Brain microvascular endothelial cell (primary cell): ENCODE measurements at regions not wholly inside any gene's neighbourhood (a gene's known extent, or its start where the extent isn't known, plus 50 kb on each side); places are given as distances from the start of the nearest gene placed in this dataset.

Experiments
- DNase-seq: peaks from one replicate; pipeline ENCODE4 v3.0.0-alpha.2; 2020
- H3K27ac ChIP-seq: fragments of 250-450 bp; sonication (Bioruptor Pico); 2 replicates; pipeline ENCODE4 v1.5.1; 2020; ENCODE audit warnings: mild to moderate bottlenecking, moderate library complexity
- H3K27me3 ChIP-seq: fragments of 250-450 bp; sonication (Bioruptor Pico); replicated peaks from 2 replicates; pipeline ENCODE4 v1.5.1; 2020; ENCODE audit warnings: mild to moderate bottlenecking
- H3K36me3 ChIP-seq: fragments of 250-450 bp; sonication (Bioruptor Pico); replicated peaks from 2 replicates; pipeline ENCODE4 v1.5.1; 2020; ENCODE audit warnings: mild to moderate bottlenecking
- H3K4me3 ChIP-seq: 2 replicates; pipeline ENCODE4 v1.5.1; 2011; ENCODE audit warnings: low read depth, mild to moderate bottlenecking, control low read depth, low read length, moderate library complexity
- CTCF ChIP-seq: IDR thresholded peaks from 2 replicates; pipeline ENCODE4 v1.5.1; 2011; ENCODE audit warnings: low read depth, mild to moderate bottlenecking, moderate library complexity, low read length, control low read depth, inconsistent platforms; ENCODE audit errors: missing control alignments
- in situ Hi-C: cut with HindIII; loops from 2 replicates; pipeline ENCODE4 v1.10.0; 2017; ENCODE audit warnings: low sequenced_read_pairs, low pct_ligation_motif_present

GRCh38 chr2:47632754-47633153 is 62.0 kb upstream of the KCNK12 start:
- no peak for DNase-seq
- H3K36me3 ChIP-seq = no peaks in the 10 kb centered on the region

GRCh38 chr2:47631792-47632398 is 61.1 kb upstream of the KCNK12 start:
- in situ Hi-C loops = no loop called here
- peak; percentile 81 for DNase-seq
- Histone ChIP-seq H3K4me3 (no peak overlapping the region), H3K27ac (no peak overlapping the region), H3K36me3 (no peaks in the 10 kb centered on the region), H3K27me3 (no peaks in the 10 kb centered on the region)
- TF ChIP-seq CTCF = no peak

More at GRCh38 chr2:47632754-47633153, 62.0 kb upstream of the KCNK12 start:
- Histone ChIP-seq H3K27ac (no peak overlapping the region), H3K27me3 (no peaks in the 10 kb centered on the region), H3K4me3 (no peak overlapping the region)
- in situ Hi-C loops = no loop called here
- TF ChIP-seq CTCF = no peak

GRCh38 chr2:47631306-47631705 is 60.5 kb upstream of the KCNK12 start:
- H3K27ac ChIP-seq = no peak overlapping the region
- TF ChIP-seq CTCF = no peak

GRCh38 chr2:47629501-47630460 is 59.0 kb upstream of the KCNK12 start:
- in situ Hi-C loops = no loop called here
- H3K36me3 ChIP-seq = no peaks in the 10 kb centered on the region
- H3K27me3 ChIP-seq = no peaks in the 10 kb centered on the region
- no peak for DNase-seq
- H3K4me3 ChIP-seq = no peak overlapping the region
- H3K27ac ChIP-seq = no peak overlapping the region
- TF ChIP-seq CTCF = no peak

More at GRCh38 chr2:47631306-47631705, 60.5 kb upstream of the KCNK12 start:
- no peak for DNase-seq
- Histone ChIP-seq H3K36me3 (no peaks in the 10 kb centered on the region), H3K27me3 (no peaks in the 10 kb centered on the region), H3K4me3 (no peak overlapping the region)
- in situ Hi-C loops = no loop called here

GRCh38 chr2:47628904-47629303 is 58.1 kb upstream of the KCNK12 start:
- in situ Hi-C loops = no loop called here
- Histone ChIP-seq H3K27me3 (no peaks in the 10 kb centered on the region), H3K27ac (no peak overlapping the region), H3K36me3 (no peaks in the 10 kb centered on the region), H3K4me3 (no peak overlapping the region)
- no peak for DNase-seq
- TF ChIP-seq CTCF = no peak
